PC-9 (cell line): ENCODE measurements at regions not wholly inside any gene's neighbourhood (a gene's known extent, or its start where the extent isn't known, plus 50 kb on each side); places are given as distances from the start of the nearest gene placed in this dataset.
"Not testable (repeated sequence)": the region's sequence is repeated elsewhere in the genome, so short reads cannot be mapped to it uniquely, and the experiment has no call there.

ENCODE experiments used
- CTCF ChIP-seq: fragments of 200-600 bp; sonication (generic); conservative IDR thresholded peaks from 2 replicates; pipeline ENCODE4 v1.6.1; 2017; ENCODE audit warnings: mixed run types, antibody characterized with exemption, mild to moderate bottlenecking, moderate library complexity
- EZH2 ChIP-seq: fragments of 200-600 bp; sonication (generic); IDR thresholded peaks from 2 replicates; pipeline ENCODE4 v1.8.0; 2017; ENCODE audit warnings: antibody characterized with exemption, low read depth

GRCh38 chr1:148417241-148417640 is 65.9 kb downstream of the PPIAL4G start:
- not testable (repeated sequence) for TF ChIP-seq CTCF, EZH2
